ENCODE measurements at regions not wholly inside any gene's neighbourhood (a gene's known extent, or its start where the extent isn't known, plus 50 kb on each side); places are given as distances from the start of the nearest gene placed in this dataset.

DNA sequence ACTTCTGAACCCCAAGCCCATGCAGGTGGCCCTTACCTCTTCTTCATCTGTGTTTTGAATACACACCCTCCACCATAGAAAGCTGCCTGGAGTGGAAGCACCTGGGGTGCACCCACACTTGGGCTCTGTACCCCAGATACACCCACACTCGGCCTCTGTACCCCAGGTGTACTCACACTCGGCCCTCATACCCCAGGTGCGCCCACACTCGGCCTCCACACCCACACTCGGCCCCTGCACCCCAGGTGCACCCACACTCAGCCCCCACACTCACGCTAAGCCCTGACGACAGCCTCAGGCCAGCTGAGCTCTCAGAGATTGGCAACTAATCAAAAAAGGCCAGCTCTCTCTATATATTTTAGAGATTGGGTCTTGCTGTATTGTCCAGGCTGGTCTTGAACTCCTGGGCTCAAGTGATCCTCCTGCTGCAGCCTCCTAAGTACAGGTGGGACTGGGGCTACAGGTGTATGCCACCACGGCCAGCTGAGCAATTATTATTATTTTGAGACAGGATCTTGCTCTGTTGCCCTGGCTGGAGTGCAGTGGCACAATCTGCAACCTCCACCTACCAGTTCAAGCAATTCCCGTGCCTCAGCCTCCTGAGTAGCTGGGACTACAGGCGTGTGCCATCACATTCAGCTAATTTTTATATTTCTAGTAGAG lies 68.9 kb downstream of the PEX11G start:
- peaks cover 29% of the 10 kb centered on the region for H3K4me1 Mint-ChIP-seq (ENCODE audit: low read depth)
- no peak for DNase-seq (ENCODE audit: low spot score, unreplicated experiment)
- H3K27me3 Mint-ChIP-seq = no peaks in the 10 kb centered on the region
- no peak overlapping the region for H3K27ac Mint-ChIP-seq
- no peaks in the 10 kb centered on the region for H3K9me3 Mint-ChIP-seq (ENCODE audit: low read depth)
- TF ChIP-seq, protein P1, sequence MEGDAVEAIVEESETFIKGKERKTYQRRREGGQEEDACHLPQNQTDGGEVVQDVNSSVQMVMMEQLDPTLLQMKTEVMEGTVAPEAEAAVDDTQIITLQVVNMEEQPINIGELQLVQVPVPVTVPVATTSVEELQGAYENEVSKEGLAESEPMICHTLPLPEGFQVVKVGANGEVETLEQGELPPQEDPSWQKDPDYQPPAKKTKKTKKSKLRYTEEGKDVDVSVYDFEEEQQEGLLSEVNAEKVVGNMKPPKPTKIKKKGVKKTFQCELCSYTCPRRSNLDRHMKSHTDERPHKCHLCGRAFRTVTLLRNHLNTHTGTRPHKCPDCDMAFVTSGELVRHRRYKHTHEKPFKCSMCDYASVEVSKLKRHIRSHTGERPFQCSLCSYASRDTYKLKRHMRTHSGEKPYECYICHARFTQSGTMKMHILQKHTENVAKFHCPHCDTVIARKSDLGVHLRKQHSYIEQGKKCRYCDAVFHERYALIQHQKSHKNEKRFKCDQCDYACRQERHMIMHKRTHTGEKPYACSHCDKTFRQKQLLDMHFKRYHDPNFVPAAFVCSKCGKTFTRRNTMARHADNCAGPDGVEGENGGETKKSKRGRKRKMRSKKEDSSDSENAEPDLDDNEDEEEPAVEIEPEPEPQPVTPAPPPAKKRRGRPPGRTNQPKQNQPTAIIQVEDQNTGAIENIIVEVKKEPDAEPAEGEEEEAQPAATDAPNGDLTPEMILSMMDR (IDR thresholded peaks at IDR 0.05; ENCODE audit: unreplicated experiment) = no peak
- no peak overlapping the region for H3K4me3 Mint-ChIP-seq (ENCODE audit: low read depth)
- peaks cover 7% of the 10 kb centered on the region for H3K36me3 Mint-ChIP-seq (ENCODE audit: insufficient read depth)

DNA sequence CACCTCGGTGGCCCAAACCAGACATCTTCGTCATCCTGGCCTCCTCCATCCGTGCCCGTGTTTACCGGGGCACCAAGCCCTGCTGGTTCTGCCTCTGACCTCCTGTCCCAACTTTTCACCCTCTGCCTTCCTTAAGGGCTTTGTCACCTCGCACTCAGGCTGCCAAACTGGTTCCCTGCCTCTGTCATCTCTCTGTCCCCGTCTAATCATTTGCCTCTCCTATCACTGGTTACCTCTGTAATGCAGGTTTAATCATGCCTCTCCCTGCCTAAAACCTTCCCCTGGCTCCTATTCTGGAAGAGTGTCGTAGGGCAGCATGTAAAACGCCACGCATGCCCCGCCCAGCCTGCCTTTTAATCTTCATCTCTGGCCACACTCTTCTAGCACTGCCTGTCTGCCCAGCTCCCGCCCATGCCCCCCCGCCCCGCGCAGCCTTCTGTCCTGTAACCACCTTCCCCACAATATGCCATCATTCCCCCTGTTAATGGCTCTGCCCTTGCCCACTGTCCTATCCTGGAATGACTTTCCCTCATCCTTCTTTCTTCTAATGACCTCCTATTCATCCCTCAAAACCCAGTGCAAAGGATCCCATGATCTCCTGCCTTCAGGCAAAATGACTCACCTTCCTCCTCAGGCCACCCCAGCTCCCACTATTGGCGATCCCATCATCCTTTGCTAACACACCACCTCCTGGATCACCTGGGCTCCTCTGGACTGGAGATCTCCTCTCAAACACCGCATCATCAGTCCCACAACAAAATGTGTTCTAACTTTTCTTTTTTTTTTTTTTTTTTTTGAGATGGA lies 66.7 kb downstream of the PEX11G start:
- H3K27me3 Mint-ChIP-seq = no peaks in the 10 kb centered on the region
- TF ChIP-seq, protein P1 (IDR thresholded peaks at IDR 0.05; ENCODE audit: unreplicated experiment) = no peak
- DNase-seq (ENCODE audit: low spot score, unreplicated experiment) = no peak
- no peak overlapping the region for H3K4me3 Mint-ChIP-seq (ENCODE audit: low read depth)
- peaks cover 23% of the 10 kb centered on the region for H3K4me1 Mint-ChIP-seq (ENCODE audit: low read depth)
- H3K36me3 Mint-ChIP-seq (ENCODE audit: insufficient read depth) = peaks cover 7% of the 10 kb centered on the region
- no peaks in the 10 kb centered on the region for H3K9me3 Mint-ChIP-seq (ENCODE audit: low read depth)
- H3K27ac Mint-ChIP-seq = peak overlapping the region; percentile 93

All from progenitor cell of endocrine pancreas (in vitro differentiated cells).